HG03439 (cell line): ENCODE measurements at regions not wholly inside any gene's neighbourhood (a gene's known extent, or its start where the extent isn't known, plus 50 kb on each side); places are given as distances from the start of the nearest gene placed in this dataset.

Experiments
- ATAC-seq: cut with Tn5 transposase; IDR thresholded peaks from one replicate; pipeline ENCODE4 v1.9.1; 2021; ENCODE audit warnings: mild to moderate bottlenecking, moderate library complexity; ENCODE audit not compliant: unreplicated experiment

DNA sequence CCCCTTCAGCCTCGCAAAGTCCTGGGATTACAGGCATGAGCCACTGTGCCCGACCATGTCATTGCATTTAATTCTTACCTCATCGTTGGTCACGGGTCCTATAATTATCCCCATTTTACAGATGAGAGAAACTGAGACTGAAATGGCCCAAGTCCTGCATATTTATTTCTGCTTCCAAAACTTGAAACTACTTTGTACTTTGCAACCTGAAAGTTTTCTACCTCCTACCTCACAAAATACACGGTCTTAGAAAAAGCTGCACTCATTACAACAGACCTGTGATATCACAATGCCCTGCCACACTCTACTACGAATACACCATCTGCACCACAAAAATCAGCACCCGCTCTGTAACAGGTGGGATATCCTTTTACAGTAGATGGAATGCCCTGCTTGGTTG is 189.1 kb downstream of the ADAMTS15 start:
- no peak for ATAC-seq

DNA sequence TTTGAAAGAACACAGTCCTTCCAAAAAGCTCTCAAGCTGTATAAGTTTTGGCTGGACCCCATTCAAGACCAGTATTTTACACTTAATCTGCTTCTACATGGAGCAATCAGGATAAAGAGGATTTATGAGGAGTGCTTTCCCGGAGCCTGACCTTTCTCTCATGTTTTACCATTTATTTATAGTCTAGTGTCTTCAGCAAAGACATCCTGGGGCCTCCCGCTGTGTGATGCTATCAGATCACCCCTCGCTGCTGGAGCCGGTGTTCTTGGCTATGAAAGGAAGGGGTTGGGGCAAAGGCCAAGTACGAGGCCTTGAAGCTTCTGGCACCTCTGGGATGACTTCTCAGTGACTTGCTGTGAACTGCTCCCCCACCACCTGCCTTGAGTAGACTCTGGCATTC is 189.6 kb downstream of the ADAMTS15 start:
- ATAC-seq: no peak

DNA sequence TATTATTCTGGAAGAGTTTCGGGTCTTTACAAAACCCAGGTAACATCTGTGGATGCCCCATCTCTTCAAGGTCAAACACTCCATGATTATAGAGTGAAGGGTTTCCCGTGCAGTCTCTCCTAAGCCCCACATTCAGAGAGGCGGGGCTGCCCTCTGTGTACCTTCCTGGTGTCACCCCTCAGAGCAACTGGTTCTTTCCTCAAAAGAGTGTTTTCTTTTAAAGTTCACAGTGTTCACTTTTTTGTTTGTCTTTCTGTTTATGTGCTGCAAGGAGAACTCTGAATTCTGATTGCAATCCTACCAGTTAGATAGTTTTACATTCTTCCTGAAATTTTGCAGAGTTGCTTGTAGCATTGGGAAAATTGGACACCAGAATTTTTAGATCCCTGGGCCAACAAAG is 190.2 kb downstream of the ADAMTS15 start:
- no peak for ATAC-seq

DNA sequence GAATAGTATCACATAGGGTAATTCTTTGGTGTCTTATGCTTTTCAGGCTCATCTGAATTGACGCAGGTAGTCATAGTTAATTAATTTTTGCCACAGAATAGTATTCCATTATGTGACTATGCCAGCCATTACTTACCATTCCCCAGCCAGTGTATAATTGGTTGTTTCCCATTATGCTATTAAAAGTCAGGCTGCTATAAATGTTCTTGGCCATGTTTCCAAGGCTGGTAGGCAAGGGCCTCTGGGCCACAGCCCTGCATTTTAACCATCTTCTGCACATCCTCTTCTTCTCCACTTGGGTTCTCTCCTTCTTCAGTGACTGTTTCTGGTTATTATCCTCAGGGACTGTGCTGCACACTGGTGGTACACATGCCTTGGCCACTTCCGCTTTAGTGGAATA is 190.9 kb downstream of the ADAMTS15 start:
- no peak for ATAC-seq

DNA sequence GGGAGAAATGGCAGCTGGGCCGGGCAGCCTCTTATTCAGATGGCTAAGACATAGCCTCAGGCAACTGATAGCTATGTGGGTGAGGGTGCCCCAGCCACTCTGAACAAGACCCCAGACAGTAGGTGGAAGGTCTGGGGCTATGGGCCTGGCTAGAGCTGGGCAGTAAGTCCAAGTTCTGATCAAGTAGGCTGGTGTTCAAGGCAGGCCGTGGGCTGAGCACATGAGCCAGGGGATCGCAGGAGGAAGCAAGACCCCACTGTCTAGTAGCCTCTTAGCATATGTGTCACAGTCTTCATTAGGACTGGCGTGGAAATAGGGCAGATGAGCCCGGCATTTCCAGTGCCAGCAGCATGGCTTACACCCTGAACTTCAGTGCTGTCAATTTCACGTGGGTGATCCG is 192.1 kb downstream of the ADAMTS15 start:
- no peak for ATAC-seq

DNA sequence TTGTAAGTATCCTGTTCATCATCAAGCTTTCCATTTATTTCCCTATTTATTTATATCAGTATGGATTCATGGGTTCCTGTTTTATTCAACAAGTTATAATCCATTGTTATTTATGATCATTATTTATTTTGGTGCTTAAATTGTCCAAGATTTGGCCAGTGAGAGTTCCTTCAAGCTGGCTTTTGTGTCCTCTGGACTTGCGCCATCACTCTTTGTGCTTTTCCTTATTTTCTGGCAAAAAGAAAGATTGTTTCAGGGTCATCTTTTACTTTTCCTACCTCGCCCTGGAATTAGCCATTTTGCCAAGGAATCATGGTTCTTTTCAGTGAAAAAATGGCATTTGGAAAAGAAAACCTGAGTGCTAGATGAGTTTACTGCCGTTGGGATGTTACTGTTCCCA is 193.4 kb downstream of the ADAMTS15 start:
- no peak for ATAC-seq

DNA sequence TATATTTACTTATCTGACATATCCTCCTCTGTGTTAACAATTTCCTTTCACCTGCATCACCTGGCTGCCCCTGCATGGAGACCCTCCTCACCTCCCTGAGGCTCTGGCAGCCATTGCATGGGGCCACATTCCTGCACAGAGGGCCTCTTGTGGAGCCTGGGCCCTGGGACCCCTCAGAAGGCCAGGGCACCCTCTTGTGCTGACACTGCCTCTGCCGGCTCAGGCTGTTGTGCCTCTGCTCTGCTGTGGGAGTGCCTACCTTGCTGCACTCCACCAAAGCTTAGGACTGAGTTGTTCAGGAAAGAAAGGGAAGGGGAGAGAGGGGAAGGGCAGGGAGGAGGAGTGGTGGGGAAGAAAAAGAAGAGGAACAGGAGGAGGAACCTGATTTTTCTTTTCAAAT is 194.5 kb downstream of the ADAMTS15 start:
- no peak for ATAC-seq

DNA sequence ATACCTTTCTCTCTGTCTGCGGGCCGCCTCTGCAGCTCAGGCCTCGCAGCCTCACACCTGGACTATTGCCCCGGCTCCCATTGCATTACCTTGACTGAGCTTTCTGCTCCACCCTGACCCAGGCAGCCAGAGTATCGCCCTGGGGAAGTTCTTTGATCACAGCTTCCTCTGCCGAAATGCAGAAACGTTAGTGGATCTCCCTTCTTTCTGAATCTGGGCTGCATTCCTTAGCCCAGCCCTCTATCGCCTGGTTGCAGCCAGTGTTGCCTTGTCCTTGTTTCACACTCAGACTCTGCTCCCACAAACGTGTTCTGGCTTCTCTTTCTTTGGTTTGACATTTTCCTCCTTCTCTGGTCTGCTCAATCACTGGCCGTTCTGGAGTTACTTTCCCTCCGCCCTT is 195.7 kb downstream of the ADAMTS15 start:
- ATAC-seq: no peak

DNA sequence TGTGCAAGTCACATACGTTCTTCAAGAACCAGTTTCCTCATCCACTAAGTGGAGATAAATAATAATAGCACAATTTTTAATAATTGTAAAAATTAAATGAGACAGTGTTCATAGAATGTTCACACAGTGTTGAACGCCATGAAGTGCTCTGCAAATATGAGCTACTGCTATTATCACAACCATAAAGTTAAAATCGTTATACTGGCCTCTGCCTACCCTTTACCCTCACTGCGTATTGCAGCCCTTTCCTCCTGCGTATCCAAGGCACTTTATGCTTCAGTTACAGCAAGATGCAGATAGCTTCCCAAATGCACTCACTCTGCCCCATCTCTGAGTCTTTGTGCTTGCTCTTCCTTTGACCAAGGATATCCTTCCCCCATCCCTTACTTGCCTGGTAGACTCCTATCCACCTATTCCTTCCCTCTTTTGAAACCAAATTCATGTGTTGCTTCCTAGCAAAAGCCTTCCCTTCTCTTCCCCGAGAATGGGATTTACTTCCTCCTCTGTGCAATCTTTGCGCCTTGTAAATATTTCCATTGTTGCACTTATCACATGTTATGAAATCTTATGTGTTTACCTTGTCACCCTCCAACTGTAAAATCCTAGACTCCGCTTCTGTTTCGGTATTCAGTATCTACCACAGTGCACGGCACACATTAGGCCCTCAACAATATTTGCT is 196.9 kb downstream of the ADAMTS15 start:
- no peak for ATAC-seq

DNA sequence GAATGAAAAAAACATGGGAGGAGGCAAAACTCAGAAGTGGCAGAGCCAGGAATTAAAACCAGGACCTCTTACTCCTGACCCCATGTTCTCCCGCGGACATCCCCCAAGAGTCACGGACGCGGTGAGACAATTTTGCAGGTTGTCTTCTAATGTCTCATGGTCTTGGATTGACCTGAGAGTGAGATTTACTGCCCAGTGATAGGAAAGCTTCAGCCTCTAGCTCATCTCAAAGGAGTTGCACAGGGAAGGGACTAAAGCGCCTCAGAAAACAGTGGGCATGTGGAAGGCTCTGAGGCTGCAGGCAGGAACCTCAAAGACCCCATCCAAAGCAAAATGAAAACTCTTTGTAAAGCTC is 197.4 kb downstream of the ADAMTS15 start:
- no peak for ATAC-seq

DNA sequence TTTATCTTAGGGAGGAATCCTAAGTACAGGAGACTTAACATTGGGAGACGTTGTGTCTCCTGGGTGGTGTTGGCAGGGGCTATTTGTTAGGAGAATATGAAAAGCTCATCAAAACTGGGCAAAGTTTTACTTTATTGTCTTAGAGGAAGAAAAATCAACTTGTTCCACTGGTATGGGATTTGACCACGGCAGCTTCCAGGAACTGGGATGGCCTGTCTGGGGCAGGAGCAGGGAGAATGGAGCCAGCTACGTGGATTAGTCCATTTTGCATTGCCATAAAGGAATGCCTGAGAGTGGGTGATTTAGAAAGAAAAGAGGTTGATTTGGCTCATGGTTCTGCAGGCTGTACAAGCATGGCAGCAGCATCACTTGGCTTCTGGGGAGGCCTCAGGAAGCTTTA is 198.4 kb downstream of the ADAMTS15 start:
- ATAC-seq: no peak

DNA sequence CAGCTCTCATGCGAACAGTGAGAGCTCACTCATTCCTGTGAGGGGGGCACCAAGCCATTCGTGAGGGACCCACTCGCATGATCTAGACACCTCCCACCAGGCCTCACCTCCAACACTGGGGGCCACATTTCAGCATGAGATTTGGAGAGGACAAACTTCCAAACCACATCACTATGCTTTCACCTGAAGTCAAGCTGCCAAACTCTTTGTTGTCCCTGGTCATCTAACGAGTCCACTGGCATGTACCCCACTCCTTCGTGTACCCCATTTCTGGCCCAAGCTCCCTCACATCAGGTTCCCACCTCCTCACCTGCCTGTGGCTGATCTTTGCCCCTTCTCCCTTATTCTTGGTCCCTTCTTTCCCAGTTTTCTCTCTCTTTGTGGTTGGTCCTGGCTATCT is 198.9 kb downstream of the ADAMTS15 start:
- no peak for ATAC-seq

DNA sequence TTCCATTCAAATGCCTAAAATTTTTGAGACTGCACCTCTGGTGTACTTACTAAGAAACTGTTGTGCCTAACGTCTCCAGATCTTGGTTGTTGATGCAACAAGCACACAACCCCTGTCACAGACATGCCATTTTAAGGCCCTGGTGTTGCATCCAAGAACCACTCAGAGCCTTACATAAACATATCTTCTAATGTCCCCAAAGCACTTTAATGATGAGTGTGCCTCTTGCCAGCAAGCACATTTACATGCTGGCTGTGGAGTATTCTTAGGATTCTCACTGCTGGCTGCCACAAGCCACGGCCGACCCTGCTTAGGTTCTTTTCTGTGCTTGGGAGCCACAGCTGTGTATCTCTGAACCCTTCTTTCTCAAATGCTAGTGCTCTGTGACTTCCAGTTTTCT is 201.4 kb downstream of the ADAMTS15 start:
- no peak for ATAC-seq

DNA sequence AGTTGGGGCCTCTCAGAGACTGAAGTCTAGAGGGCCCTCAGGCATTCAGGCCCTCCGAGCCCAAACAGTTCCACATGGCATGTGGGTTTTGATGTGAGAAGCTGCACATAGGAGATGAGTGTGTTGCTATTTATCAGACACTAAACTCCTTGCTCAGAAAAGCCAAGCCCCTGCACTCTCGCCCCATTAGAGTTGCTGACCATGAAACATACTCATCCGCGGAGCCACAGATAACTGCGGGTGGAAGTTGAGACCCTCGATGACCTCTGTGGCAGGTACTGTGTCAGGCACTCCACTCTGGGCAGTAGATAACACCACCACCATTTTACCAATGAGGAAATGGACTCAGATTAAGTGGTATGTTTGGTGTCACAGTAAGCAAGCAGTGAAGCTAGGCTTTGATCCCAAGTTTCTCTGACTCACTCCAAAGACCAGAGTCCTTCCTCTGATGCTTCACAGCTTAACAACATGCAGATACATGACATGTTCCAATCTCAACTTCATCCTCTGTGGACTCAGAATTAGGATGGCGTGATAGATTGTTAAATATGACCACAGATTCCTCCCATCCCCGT is 202.1 kb downstream of the ADAMTS15 start:
- ATAC-seq: no peak

DNA sequence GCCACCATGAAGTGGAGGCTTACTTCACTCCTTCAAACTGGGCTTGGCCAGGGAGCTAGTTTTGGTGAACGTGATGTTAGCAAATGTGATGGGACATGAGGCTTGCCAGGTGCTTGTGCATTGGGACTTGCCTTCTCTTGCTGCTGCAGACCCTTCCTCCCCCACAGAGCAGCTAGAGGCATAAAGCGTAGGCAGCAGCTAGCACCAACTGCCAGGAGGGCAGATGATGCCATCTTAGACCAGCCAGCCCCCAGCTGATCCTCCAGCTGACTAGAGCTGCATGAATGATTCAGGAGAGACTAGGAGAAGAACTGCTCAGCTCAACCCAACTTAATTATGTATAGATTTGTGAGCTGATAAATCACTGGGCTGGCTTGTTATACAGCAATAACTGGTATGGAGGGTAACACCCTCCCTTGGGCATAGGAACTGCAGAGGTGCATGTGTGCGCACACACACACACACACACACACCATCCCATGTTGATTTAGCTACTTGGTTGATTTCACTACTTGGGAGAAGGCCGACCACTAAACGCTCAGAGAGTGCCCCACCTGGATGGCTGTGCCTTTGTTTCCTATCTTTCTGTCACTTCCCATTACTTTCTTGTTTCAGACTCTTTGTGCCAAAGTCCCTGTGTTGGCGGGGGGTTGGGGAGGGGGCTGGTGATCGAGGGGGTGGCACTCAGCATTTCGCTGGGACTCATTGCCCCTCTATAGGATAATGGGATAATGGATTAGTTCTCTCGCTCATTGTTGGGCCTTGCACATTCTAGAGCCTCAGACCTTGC is 202.8 kb downstream of the ADAMTS15 start:
- ATAC-seq: no peak

DNA sequence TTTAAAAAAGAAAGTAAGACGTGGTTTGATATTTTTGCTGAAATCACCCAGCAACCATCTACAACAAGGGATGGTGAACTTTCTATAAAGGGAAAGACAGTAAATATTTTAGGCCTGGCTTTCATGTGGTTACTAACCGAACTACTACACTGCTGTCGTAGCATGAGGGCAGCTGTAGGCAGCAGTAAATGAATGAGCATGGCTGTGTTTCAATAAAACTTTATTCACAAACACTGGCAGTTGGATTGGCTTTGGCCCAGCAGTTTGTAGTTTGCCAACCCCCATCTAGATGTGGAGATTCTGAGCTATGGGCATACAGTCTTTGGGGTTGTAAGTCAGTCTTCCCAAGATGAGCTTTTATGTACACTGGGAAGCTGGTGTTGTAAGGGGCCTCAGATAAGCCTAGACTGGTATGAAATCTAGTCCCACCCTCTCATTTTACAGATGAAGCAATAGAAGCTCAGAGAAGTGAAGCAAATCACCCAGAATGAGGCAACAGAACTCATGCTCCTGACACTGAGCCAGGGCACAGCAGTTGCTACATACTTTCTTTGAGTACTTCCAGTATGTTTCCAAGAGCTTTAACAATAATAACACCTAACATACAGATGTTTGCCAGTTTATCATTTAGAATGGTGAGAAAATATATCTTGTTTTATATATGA is 204.4 kb downstream of the ADAMTS15 start:
- ATAC-seq: no peak

DNA sequence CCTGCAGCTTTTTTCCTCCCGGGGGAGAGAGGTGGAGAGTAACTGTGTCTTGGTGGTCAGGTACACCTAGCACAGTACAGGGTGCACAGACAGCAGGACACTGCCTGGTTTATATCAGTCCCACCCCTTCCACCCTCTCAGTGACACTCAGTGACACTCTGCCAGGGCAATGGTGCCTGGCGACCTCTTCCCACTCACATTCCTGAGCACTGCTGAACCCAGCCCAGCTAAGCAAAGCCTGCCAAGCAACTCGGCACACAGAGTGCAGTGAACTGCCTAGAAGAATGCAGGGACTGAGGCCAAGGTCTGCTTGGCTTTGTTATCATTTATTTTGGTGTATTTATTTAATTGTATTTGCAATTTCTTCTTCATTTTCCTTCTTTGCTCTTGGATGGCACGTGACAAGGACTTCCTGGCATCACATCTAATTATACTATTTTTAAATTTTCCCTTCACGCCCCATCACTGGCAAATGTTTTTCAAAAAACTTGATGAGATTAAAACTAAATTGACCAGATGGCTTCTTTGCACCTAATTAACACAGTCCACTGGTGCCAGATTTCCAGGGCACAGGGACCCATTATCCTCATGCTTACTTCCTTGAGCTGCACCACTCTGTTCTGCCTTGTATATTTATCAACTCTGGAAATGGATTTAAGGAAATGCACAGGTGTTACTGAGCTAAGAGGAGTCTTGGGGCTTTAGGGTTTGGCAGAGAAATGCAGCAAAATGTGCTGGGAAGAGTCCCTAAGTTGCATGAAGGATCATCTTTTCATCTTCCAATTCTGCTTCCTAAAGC is 205.6 kb downstream of the ADAMTS15 start:
- ATAC-seq: no peak

DNA sequence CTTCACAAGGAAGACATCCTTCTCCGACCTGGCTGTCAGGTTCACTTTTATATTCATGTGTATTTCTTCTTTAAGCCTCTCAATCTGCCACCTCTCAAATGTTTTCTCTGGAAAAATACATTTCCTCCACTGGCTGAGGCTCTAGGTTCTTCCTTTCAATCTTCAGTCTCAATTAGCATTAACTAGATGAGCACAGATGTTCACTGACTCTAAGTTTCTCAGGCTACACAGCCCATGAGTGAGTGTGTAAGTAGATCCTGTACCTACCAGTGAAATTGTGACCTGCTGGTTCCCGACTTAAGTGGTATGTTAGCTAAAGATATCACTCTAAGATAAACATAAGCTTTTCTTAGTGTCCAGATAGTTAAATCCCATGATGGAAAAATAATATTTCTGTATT is 206.9 kb downstream of the ADAMTS15 start:
- no peak for ATAC-seq

DNA sequence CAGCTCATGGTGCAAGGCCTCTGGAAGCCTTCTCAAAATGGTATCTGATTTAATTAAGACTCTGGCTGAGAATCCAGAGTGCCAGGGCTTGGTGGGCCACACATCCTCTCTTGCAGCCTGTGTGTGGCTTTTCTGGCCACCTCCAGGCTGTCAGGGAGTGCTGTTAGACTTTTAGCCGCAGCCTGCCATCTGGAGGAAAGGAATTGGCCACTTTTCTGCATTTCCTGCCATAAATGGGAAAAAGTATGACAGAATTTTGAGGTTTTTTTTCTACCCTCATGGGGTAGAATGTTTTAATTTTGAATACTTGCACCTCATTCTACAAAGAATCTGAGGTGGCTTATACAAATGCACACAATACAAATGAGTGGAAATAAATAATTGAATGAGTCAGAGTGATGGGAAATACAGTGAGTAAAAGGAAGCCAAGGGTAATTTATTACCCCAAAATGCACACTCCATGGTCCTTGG is 218.4 kb downstream of the ADAMTS15 start:
- no peak for ATAC-seq

DNA sequence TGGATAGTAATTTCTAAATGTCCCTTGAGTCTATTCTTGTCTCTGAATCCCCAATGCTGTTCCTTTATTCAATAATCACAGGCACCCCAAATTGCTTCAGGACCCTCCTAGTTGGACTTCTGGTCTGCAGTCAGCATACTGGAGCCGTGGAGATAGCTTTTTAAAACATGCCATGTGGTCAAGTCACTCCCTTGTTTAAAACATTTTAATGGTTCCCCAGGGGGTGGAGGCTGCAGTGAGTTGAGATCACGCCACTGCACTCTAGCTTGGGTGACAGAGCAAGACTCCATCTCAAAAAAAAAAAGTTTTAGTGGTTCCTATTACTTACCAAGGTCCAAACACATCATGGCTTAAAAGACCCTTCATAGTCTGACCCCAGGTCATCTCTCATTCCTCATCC is 220.3 kb downstream of the ADAMTS15 start:
- no peak for ATAC-seq

DNA sequence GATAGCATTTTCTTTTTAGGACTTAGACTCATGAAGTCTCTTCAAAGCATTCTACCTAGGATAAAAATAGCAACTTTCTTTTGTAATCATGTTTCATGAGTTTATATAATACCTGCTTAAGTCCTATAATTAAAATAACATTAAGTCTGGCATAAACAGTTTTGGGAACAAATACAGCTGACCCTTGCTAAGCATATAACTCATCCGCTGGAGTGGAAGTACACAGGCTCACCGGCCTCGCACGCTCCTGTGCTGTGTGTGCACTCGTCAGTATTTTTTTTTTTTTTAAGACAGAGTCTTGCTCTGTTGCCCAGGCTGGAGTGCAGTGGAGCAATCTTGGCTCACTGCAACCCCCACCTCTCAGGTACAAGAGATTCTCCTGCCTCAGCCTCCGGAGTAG is 221.8 kb downstream of the ADAMTS15 start:
- no peak for ATAC-seq
